WTC11 (cell line): ENCODE measurements at regions not wholly inside any gene's neighbourhood (a gene's known extent, or its start where the extent isn't known, plus 50 kb on each side); places are given as distances from the start of the nearest gene placed in this dataset.

ENCODE experiments used
- ATAC-seq: fragments of 200-7000 bp; cut with Tn5 transposase; 2 replicates; pipeline ENCODE4 v1.10.0; 2021; ENCODE audit warnings: mild to moderate bottlenecking, moderate library complexity
- CTCF ChIA-PET: fragments of 300-600 bp; sonication (Branson Sonifier 250); formaldehyde crosslinking; loops from one replicate; lab custom pipeline; 2021; ENCODE audit warnings: antibody characterized with exemption; lab: Charles Lee
- POLR2A ChIA-PET: fragments of 350-600 bp; sonication (Branson Sonifier 250); formaldehyde crosslinking; loops from one replicate; lab custom pipeline; 2021; ENCODE audit warnings: antibody characterized with exemption; lab: Charles Lee
- DNase-seq: peaks from one replicate; pipeline ENCODE4 v3.0.0; 2021; ENCODE audit warnings: low spot score
- H3K27ac Mint-ChIP-seq: 2 replicates; pipeline ENCODE4 v1.8.0; 2021; ENCODE audit warnings: mixed read lengths
- H3K27me3 Mint-ChIP-seq: 2 replicates; pipeline ENCODE4 v1.8.0; 2021; ENCODE audit warnings: low read depth, mild to moderate bottlenecking, moderate library complexity, mixed read lengths
- H3K36me3 Mint-ChIP-seq: 2 replicates; pipeline ENCODE4 v1.8.0; 2021; ENCODE audit warnings: mixed read lengths
- H3K4me1 Mint-ChIP-seq: 2 replicates; pipeline ENCODE4 v1.8.0; 2022; ENCODE audit warnings: mixed read lengths
- H3K4me3 Mint-ChIP-seq: 2 replicates; pipeline ENCODE4 v1.8.0; 2021; ENCODE audit warnings: mild to moderate bottlenecking, moderate library complexity, mixed read lengths
- H3K9me3 Mint-ChIP-seq: 2 replicates; pipeline ENCODE4 v1.8.0; 2021; ENCODE audit warnings: mixed read lengths
- ATF2 ChIP-seq: sonication (generic); formaldehyde crosslinking; IDR thresholded peaks from 2 replicates; pipeline ENCODE4 v1.8.1; 2022; ENCODE audit warnings: low read depth, missing genetic modification reagents, borderline replicate concordance
- EMX1 ChIP-seq: fragments of 250-450 bp; sonication (Bioruptor Pico); IDR thresholded peaks from 2 replicates; pipeline ENCODE4 v1.8.0; 2021; ENCODE audit warnings: mild to moderate bottlenecking
- GABPB1 ChIP-seq: sonication (generic); formaldehyde crosslinking; IDR thresholded peaks from 2 replicates; pipeline ENCODE4 v1.8.1; 2023; ENCODE audit warnings: mild to moderate bottlenecking, missing genetic modification reagents
- GRHL2 ChIP-seq: fragments of 250-450 bp; sonication (Bioruptor Pico); IDR thresholded peaks from 2 replicates; pipeline ENCODE4 v1.8.0; 2022; ENCODE audit warnings: mild to moderate bottlenecking, moderate library complexity; ENCODE audit not compliant: insufficient replicate concordance, severe bottlenecking
- JUN ChIP-seq: sonication (generic); formaldehyde crosslinking; IDR thresholded peaks from 2 replicates; pipeline ENCODE4 v1.8.0; 2023; ENCODE audit warnings: mild to moderate bottlenecking, missing genetic modification reagents
- MYBL2 ChIP-seq: sonication (generic); formaldehyde crosslinking; IDR thresholded peaks from 2 replicates; pipeline ENCODE4 v1.8.1; 2023; ENCODE audit warnings: mild to moderate bottlenecking, moderate library complexity, missing genetic modification reagents
- NFATC4 ChIP-seq: fragments of 250-450 bp; sonication (Bioruptor Pico); IDR thresholded peaks from 2 replicates; pipeline ENCODE4 v1.9.0; 2021; ENCODE audit warnings: mild to moderate bottlenecking
- NR2C2 ChIP-seq: sonication (generic); formaldehyde crosslinking; IDR thresholded peaks from 2 replicates; pipeline ENCODE4 v1.8.0; 2022; ENCODE audit warnings: mild to moderate bottlenecking, missing genetic modification reagents
- PRRX2 ChIP-seq: fragments of 250-450 bp; sonication (Bioruptor Pico); IDR thresholded peaks from 2 replicates; pipeline ENCODE4 v1.8.0; 2021; ENCODE audit warnings: mild to moderate bottlenecking
- SP1 ChIP-seq: sonication (generic); formaldehyde crosslinking; conservative IDR thresholded peaks from 2 replicates; pipeline ENCODE4 v1.8.1; 2022; ENCODE audit warnings: missing genetic modification reagents
- TEAD1 ChIP-seq: sonication (generic); formaldehyde crosslinking; IDR thresholded peaks from 2 replicates; pipeline ENCODE4 v1.8.0; 2022; ENCODE audit warnings: mild to moderate bottlenecking, missing genetic modification reagents
- ZMAT4 ChIP-seq: fragments of 250-450 bp; sonication (Bioruptor Pico); IDR thresholded peaks from 2 replicates; pipeline ENCODE4 v1.9.0; 2021; ENCODE audit warnings: mild to moderate bottlenecking
- ZNF121 ChIP-seq: sonication (generic); formaldehyde crosslinking; IDR thresholded peaks from 2 replicates; pipeline ENCODE4 v1.8.0; 2023; ENCODE audit warnings: missing genetic modification reagents
- ZNF263 ChIP-seq: sonication (generic); formaldehyde crosslinking; IDR thresholded peaks from 2 replicates; pipeline ENCODE4 v1.8.1; 2022; ENCODE audit warnings: low read depth, mild to moderate bottlenecking, moderate library complexity, missing genetic modification reagents
- ZNF396 ChIP-seq: fragments of 250-450 bp; sonication (Bioruptor Pico); IDR thresholded peaks from 2 replicates; pipeline ENCODE4 v1.8.0; 2021; ENCODE audit warnings: mild to moderate bottlenecking, moderate library complexity, borderline replicate concordance
- ZNF532 ChIP-seq: fragments of 250-450 bp; sonication (Bioruptor Pico); IDR thresholded peaks from 2 replicates; pipeline ENCODE4 v1.9.0; 2021; ENCODE audit warnings: mild to moderate bottlenecking, borderline replicate concordance
- TF ChIP-seq, protein P1 (sequence below): sonication (generic); formaldehyde crosslinking; IDR thresholded peaks from 2 replicates; pipeline ENCODE4 v1.8.1; 2022; ENCODE audit warnings: low read depth, mild to moderate bottlenecking, moderate library complexity, missing genetic modification reagents, borderline replicate concordance
- TF ChIP-seq, protein P2 (sequence below): sonication (generic); formaldehyde crosslinking; IDR thresholded peaks from 2 replicates; pipeline ENCODE4 v1.8.1; 2023; ENCODE audit warnings: mild to moderate bottlenecking, missing genetic modification reagents, moderate library complexity
- TF ChIP-seq, protein P3 (sequence below): sonication (generic); formaldehyde crosslinking; IDR thresholded peaks from 2 replicates; pipeline ENCODE4 v1.8.1; 2023; ENCODE audit warnings: mild to moderate bottlenecking, missing genetic modification reagents
- TF ChIP-seq, protein P4 (sequence below): sonication (generic); formaldehyde crosslinking; IDR thresholded peaks from 2 replicates; pipeline ENCODE4 v1.8.0; 2023; ENCODE audit warnings: mild to moderate bottlenecking, missing genetic modification reagents
- TF ChIP-seq, protein P5 (sequence below): fragments of 200-600 bp; IDR thresholded peaks from 2 replicates; pipeline ENCODE4 v1.8.0; 2022; ENCODE audit warnings: antibody characterized with exemption

- TF ChIP-seq, protein P1, sequence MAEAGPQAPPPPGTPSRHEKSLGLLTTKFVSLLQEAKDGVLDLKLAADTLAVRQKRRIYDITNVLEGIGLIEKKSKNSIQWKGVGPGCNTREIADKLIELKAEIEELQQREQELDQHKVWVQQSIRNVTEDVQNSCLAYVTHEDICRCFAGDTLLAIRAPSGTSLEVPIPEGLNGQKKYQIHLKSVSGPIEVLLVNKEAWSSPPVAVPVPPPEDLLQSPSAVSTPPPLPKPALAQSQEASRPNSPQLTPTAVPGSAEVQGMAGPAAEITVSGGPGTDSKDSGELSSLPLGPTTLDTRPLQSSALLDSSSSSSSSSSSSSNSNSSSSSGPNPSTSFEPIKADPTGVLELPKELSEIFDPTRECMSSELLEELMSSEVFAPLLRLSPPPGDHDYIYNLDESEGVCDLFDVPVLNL (CRISPR knock-in tag) = no peak
- no peak for TF ChIP-seq MYBL2 (CRISPR knock-in tag)
- no peak for TF ChIP-seq ZNF532 (CRISPR knock-in tag)
These were observed 455.6 kb upstream of the FZD8 start (continued) for GRCh38 chr10:36097696-36098095.

- CTCF ChIA-PET = interaction anchor here (0.6 kb wide), 1 partner anchor 535 kb away, joined by 5 read pairs; no protein-coding TSS in a partner anchor
- TF ChIP-seq GABPB1 (no peak), PRRX2 (CRISPR knock-in tag) (no peak), ZNF396 (CRISPR knock-in tag) (no peak), GRHL2 (CRISPR knock-in tag) (no peak), SP1 (CRISPR knock-in tag) (no peak), NR2C2 (CRISPR knock-in tag) (no peak), ZNF263 (CRISPR knock-in tag) (no peak), EMX1 (CRISPR knock-in tag) (no peak), NFATC4 (CRISPR knock-in tag) (no peak), ZMAT4 (CRISPR knock-in tag) (no peak), ATF2 (CRISPR knock-in tag) (no peak), JUN (CRISPR knock-in tag) (no peak), TEAD1 (CRISPR knock-in tag) (no peak), ZNF121 (CRISPR knock-in tag) (no peak)
- TF ChIP-seq, protein P1 (CRISPR knock-in tag) = no peak
- TF ChIP-seq, protein P2, sequence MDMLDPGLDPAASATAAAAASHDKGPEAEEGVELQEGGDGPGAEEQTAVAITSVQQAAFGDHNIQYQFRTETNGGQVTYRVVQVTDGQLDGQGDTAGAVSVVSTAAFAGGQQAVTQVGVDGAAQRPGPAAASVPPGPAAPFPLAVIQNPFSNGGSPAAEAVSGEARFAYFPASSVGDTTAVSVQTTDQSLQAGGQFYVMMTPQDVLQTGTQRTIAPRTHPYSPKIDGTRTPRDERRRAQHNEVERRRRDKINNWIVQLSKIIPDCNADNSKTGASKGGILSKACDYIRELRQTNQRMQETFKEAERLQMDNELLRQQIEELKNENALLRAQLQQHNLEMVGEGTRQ (CRISPR knock-in tag) = no peak
- TF ChIP-seq, protein P3, sequence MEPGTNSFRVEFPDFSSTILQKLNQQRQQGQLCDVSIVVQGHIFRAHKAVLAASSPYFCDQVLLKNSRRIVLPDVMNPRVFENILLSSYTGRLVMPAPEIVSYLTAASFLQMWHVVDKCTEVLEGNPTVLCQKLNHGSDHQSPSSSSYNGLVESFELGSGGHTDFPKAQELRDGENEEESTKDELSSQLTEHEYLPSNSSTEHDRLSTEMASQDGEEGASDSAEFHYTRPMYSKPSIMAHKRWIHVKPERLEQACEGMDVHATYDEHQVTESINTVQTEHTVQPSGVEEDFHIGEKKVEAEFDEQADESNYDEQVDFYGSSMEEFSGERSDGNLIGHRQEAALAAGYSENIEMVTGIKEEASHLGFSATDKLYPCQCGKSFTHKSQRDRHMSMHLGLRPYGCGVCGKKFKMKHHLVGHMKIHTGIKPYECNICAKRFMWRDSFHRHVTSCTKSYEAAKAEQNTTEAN (CRISPR knock-in tag) = no peak
- TF ChIP-seq, protein P4, sequence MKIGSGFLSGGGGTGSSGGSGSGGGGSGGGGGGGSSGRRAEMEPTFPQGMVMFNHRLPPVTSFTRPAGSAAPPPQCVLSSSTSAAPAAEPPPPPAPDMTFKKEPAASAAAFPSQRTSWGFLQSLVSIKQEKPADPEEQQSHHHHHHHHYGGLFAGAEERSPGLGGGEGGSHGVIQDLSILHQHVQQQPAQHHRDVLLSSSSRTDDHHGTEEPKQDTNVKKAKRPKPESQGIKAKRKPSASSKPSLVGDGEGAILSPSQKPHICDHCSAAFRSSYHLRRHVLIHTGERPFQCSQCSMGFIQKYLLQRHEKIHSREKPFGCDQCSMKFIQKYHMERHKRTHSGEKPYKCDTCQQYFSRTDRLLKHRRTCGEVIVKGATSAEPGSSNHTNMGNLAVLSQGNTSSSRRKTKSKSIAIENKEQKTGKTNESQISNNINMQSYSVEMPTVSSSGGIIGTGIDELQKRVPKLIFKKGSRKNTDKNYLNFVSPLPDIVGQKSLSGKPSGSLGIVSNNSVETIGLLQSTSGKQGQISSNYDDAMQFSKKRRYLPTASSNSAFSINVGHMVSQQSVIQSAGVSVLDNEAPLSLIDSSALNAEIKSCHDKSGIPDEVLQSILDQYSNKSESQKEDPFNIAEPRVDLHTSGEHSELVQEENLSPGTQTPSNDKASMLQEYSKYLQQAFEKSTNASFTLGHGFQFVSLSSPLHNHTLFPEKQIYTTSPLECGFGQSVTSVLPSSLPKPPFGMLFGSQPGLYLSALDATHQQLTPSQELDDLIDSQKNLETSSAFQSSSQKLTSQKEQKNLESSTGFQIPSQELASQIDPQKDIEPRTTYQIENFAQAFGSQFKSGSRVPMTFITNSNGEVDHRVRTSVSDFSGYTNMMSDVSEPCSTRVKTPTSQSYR = no peak
- TF ChIP-seq, protein P5, sequence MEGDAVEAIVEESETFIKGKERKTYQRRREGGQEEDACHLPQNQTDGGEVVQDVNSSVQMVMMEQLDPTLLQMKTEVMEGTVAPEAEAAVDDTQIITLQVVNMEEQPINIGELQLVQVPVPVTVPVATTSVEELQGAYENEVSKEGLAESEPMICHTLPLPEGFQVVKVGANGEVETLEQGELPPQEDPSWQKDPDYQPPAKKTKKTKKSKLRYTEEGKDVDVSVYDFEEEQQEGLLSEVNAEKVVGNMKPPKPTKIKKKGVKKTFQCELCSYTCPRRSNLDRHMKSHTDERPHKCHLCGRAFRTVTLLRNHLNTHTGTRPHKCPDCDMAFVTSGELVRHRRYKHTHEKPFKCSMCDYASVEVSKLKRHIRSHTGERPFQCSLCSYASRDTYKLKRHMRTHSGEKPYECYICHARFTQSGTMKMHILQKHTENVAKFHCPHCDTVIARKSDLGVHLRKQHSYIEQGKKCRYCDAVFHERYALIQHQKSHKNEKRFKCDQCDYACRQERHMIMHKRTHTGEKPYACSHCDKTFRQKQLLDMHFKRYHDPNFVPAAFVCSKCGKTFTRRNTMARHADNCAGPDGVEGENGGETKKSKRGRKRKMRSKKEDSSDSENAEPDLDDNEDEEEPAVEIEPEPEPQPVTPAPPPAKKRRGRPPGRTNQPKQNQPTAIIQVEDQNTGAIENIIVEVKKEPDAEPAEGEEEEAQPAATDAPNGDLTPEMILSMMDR = no peak
These were observed 454.5 kb upstream of the FZD8 start for GRCh38 chr10:36096576-36096975.

More at GRCh38 chr10:36096576-36096975, 454.5 kb upstream of the FZD8 start:
- no peak for ATAC-seq
- H3K36me3 Mint-ChIP-seq = no peaks in the 10 kb centered on the region
- POLR2A ChIA-PET = no interaction called here
- H3K27me3 Mint-ChIP-seq = peaks cover 12% of the 10 kb centered on the region
- H3K27ac Mint-ChIP-seq = no peak overlapping the region
- peaks cover 7% of the 10 kb centered on the region; the same call in 1 of the 2 replicates for H3K9me3 Mint-ChIP-seq
- H3K4me3 Mint-ChIP-seq = no peak overlapping the region
- 0 out of 2 replicates have a peak, but pooled peaks cover 2% of the 10 kb centered on the region for H3K4me1 Mint-ChIP-seq
- DNase-seq = no peak
